CD14-positive monocyte (primary cell): ENCODE measurements at regions not wholly inside any gene's neighbourhood (a gene's known extent, or its start where the extent isn't known, plus 50 kb on each side); places are given as distances from the start of the nearest gene placed in this dataset.

Source experiments
- DNase-seq, 3 donors: peaks; one replicate each; pipeline ENCODE4 v3.0.0-alpha.2; 2011 to 2022
- H2AFZ ChIP-seq: 2 replicates; pipeline ENCODE4 v1.6.0; 2012; ENCODE audit warnings: mild to moderate bottlenecking, low read depth, low read length, inconsistent platforms; ENCODE audit not compliant: insufficient read depth, poor library complexity, severe bottlenecking
- H3K27ac ChIP-seq, 2 donors: 1 replicate in 1 of 2; 2 replicates in 1 of 2; pipeline ENCODE4 v1.5.1; 2012 to 2013; ENCODE audit warnings: low read length in 2 of 2, control low read depth in 1 of 2, inconsistent platforms in 1 of 2, low read depth in 1 of 2, mild to moderate bottlenecking in 1 of 2
- H3K27me3 ChIP-seq, 2 donors: one replicate each; pipeline versions ENCODE4 v1.6.0 to v1.6.1; 2011 to 2013; ENCODE audit warnings: low read length in 2 of 2; ENCODE audit not compliant: control insufficient read depth in 2 of 2, insufficient read depth in 2 of 2
- H3K36me3 ChIP-seq, 2 donors: replicated peaks in 1 of 2; 1 replicate in 1 of 2; 2 replicates in 1 of 2; pipeline versions ENCODE4 v1.5.1 to v1.6.1; 2012 to 2013; ENCODE audit warnings: low read length in 2 of 2, control low read depth in 1 of 2, inconsistent platforms in 1 of 2, mild to moderate bottlenecking in 1 of 2; ENCODE audit not compliant: insufficient read depth in 2 of 2, control insufficient read depth in 1 of 2
- H3K4me1 ChIP-seq, 2 donors: 1 replicate in 1 of 2; 2 replicates in 1 of 2; pipeline versions ENCODE4 v1.5.1 to v1.6.1; 2012 to 2013; ENCODE audit warnings: low read length in 2 of 2, control low read depth in 1 of 2, inconsistent platforms in 1 of 2, mild to moderate bottlenecking in 1 of 2, moderate library complexity in 1 of 2; ENCODE audit not compliant: insufficient read depth in 2 of 2, control insufficient read depth in 1 of 2
- H3K4me2 ChIP-seq: replicated peaks from 2 replicates; pipeline ENCODE3; 2012; ENCODE audit warnings: low read length, moderate library complexity, mild to moderate bottlenecking; ENCODE audit not compliant: poor library complexity, severe bottlenecking; ENCODE audit errors: extremely low read depth
- H3K4me3 ChIP-seq, 3 experiments: fragments of 200-600 bp in 1 of 3; sonication (generic) in 1 of 3; replicated peaks in 1 of 3; 1 replicate in 2 of 3; 2 replicates in 1 of 3; pipeline ENCODE4 v1.5.1; 2011 to 2013; ENCODE audit warnings: low read length in 3 of 3, mild to moderate bottlenecking in 3 of 3, control low read depth in 2 of 3, low read depth in 2 of 3, inconsistent platforms in 1 of 3, moderate library complexity in 1 of 3
- H3K79me2 ChIP-seq: 2 replicates; pipeline ENCODE4 v1.6.0; 2012; ENCODE audit warnings: mild to moderate bottlenecking, control low read depth, inconsistent platforms, low read length, moderate library complexity; ENCODE audit not compliant: insufficient read depth
- H3K9ac ChIP-seq: 2 replicates; pipeline ENCODE4 v1.6.0; 2017; ENCODE audit warnings: low read length, mild to moderate bottlenecking; ENCODE audit not compliant: insufficient read depth, poor library complexity, severe bottlenecking
- H3K9me3 ChIP-seq, 2 donors: replicated peaks in 1 of 2; 1 replicate in 1 of 2; 2 replicates in 1 of 2; pipeline versions ENCODE4 v1.5.1 to v1.6.1; 2012 to 2013; ENCODE audit warnings: low read length in 2 of 2, control low read depth in 1 of 2; ENCODE audit not compliant: control insufficient read depth in 1 of 2, insufficient read depth in 1 of 2
- H4K20me1 ChIP-seq: 2 replicates; pipeline ENCODE4 v1.6.0; 2012; ENCODE audit warnings: mild to moderate bottlenecking, low read length, control low read depth, moderate library complexity; ENCODE audit not compliant: insufficient read depth
- H3K27ac Mint-ChIP-seq, 7 donors: one replicate each; pipeline ENCODE4 v1.8.0; 2020; ENCODE audit warnings: mild to moderate bottlenecking in 7 of 7, mixed read lengths in 7 of 7, moderate library complexity in 6 of 7, inconsistent platforms in 2 of 7
- H3K27me3 Mint-ChIP-seq, 3 donors: one replicate each; pipeline ENCODE4 v1.8.0; 2021 to 2022; ENCODE audit warnings: low read depth in 3 of 3, mild to moderate bottlenecking in 3 of 3, mixed read lengths in 3 of 3, moderate library complexity in 3 of 3, inconsistent platforms in 1 of 3
- H3K36me3 Mint-ChIP-seq, 2 donors: one replicate each; pipeline ENCODE4 v1.8.0; 2020; ENCODE audit warnings: mixed read lengths in 2 of 2, inconsistent platforms in 1 of 2, mild to moderate bottlenecking in 1 of 2
- H3K4me1 Mint-ChIP-seq: one replicate; pipeline ENCODE4 v1.8.0; 2020; ENCODE audit warnings: mild to moderate bottlenecking, mixed read lengths
- H3K4me3 Mint-ChIP-seq, 2 donors: one replicate each; pipeline ENCODE4 v1.8.0; 2020; ENCODE audit warnings: mild to moderate bottlenecking in 2 of 2, mixed read lengths in 2 of 2, moderate library complexity in 1 of 2
- H3K9me3 Mint-ChIP-seq, 7 donors: one replicate each; pipeline ENCODE4 v1.8.0; 2020 to 2022; ENCODE audit warnings: mixed read lengths in 7 of 7, mild to moderate bottlenecking in 6 of 7, moderate library complexity in 6 of 7, inconsistent platforms in 2 of 7
- WGBS: methylation state at CpG from one replicate; pipeline ENCODE4 v1.1.5; 2013; ENCODE audit warnings: missing lambda C conversion rate; ENCODE audit not compliant: insufficient coverage; 5-methylcytosine and 5-hydroxymethylcytosine counted together
- intact Hi-C, 2 donors: fragments of 100-400 bp; cut with micrococcal nuclease; formaldehyde crosslinking; loops; one replicate each; pipeline versions ENCODE4 v1.15.0 to v1.15.1; 2023
- TF ChIP-seq, protein P1 (sequence below): fragments of 200-600 bp; IDR thresholded peaks from one replicate; pipeline ENCODE4 v1.8.0; 2022; ENCODE audit warnings: antibody characterized with exemption, mild to moderate bottlenecking

DNA sequence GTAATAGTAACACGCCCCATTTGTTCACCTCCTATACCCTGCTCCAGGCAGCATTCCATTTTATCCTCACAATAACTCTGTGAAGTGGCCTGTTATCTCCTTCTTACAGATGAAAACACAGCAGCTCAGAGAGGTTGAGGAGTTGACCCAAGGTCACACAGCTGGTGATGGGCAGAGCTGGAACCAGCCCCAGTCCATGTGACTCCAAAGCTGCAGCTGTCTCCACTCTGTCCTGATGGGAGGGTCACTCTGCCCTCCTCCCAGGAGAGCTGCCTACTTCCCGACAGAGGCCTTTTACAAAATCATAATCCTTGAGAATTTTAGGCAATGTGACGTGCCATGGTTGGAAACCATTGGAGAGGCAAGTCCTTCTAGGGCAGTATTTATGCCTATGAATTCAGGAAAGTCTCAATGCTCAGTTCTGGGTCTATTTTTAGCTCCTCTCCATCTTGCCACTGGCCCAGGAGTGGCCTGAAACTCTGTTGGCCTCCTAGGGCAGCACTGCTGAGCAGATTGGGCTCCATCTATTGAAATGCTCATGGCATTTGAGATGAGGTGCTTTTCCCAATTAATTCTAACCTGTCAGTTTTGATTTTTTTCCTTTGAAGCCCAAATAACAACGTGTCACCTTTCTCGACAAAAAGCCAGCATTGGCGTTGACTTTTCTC is 50.1 kb upstream of the KCNK12 start:
- H3K9ac ChIP-seq, result no peak overlapping the region
- H3K4me2 ChIP-seq, result no peak overlapping the region
- no peaks in the 10 kb centered on the region for H3K36me3 ChIP-seq
- H3K79me2 ChIP-seq, result no peaks in the 10 kb centered on the region
- Mint-ChIP-seq H3K4me1 (peaks cover 5% of the 10 kb centered on the region), H3K27ac (no peak overlapping the region), H3K36me3 (no peaks in the 10 kb centered on the region), H3K9me3 (peaks cover 0 to under 1% (median 0%) of the 10 kb centered on the region in 7 donors), H3K27me3 (peaks cover 0 to 1% (median 0%) of the 10 kb centered on the region in 3 donors), H3K4me3 (no peak overlapping the region)
- TF ChIP-seq, protein P1, sequence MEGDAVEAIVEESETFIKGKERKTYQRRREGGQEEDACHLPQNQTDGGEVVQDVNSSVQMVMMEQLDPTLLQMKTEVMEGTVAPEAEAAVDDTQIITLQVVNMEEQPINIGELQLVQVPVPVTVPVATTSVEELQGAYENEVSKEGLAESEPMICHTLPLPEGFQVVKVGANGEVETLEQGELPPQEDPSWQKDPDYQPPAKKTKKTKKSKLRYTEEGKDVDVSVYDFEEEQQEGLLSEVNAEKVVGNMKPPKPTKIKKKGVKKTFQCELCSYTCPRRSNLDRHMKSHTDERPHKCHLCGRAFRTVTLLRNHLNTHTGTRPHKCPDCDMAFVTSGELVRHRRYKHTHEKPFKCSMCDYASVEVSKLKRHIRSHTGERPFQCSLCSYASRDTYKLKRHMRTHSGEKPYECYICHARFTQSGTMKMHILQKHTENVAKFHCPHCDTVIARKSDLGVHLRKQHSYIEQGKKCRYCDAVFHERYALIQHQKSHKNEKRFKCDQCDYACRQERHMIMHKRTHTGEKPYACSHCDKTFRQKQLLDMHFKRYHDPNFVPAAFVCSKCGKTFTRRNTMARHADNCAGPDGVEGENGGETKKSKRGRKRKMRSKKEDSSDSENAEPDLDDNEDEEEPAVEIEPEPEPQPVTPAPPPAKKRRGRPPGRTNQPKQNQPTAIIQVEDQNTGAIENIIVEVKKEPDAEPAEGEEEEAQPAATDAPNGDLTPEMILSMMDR, result no peak
- WGBS, result 94% methylated on average over 5 of the region's 6 CpGs
- no peak overlapping the region for H3K4me3 ChIP-seq
- intact Hi-C loops, result no loop called here
- no peaks in the 10 kb centered on the region for H4K20me1 ChIP-seq
- H3K9me3 ChIP-seq, result no peaks in the 10 kb centered on the region
- H3K27ac ChIP-seq, result no peak overlapping the region
- no peaks in the 10 kb centered on the region for H3K27me3 ChIP-seq
- no peaks in the 10 kb centered on the region for H3K4me1 ChIP-seq
- H2AFZ ChIP-seq, result no peak overlapping the region
- DNase-seq, result no peak
